NB4 (cell line): ENCODE measurements at regions not wholly inside any gene's neighbourhood (a gene's known extent, or its start where the extent isn't known, plus 50 kb on each side); places are given as distances from the start of the nearest gene placed in this dataset.

Experiments used
- DNase-seq: peaks from one replicate; pipeline ENCODE4 v3.0.0; 2010; ENCODE audit warnings: low read depth
- H3K4me3 ChIP-seq: one replicate; pipeline ENCODE4 v1.5.1; 2011; ENCODE audit warnings: mild to moderate bottlenecking, low read depth, low read length, moderate library complexity
- MAX ChIP-seq: IDR thresholded peaks from 2 replicates; pipeline ENCODE4 v1.6.1; 2011; ENCODE audit warnings: low read depth, low read length
- MYC ChIP-seq: IDR thresholded peaks from 2 replicates; pipeline ENCODE4 v1.6.1; 2011; ENCODE audit warnings: low read depth, low read length
- POLR2A ChIP-seq: IDR thresholded peaks from 2 replicates; pipeline ENCODE4 v1.6.1; 2011; ENCODE audit warnings: mild to moderate bottlenecking; ENCODE audit not compliant: insufficient read length; ENCODE audit errors: extremely low read depth
- TF ChIP-seq, protein P1 (sequence below): IDR thresholded peaks from one replicate; pipeline ENCODE4 v1.5.1; 2012; ENCODE audit warnings: low read depth, low read length

DNA sequence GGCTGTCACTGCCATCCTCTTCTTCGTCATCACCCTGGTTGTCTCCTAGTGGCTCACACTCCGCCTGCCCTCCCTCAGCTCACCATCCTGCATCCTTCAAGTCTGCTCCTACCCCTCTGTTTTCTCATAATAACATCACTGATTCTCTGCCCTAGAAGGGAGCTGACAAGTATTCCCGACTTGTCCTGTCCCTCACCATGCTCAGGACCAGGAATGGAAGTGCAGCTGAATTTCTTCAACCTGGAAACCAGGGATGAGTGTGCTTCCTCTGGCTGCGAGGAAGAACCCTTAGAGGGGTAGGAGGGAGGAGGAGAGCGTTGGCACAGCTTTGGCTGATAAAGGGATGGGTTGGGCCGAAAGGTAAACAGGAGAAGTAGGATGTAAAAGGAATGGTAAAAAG is 174.8 kb upstream of the GPR26 start:
- no peak for TF ChIP-seq POLR2A
- TF ChIP-seq MAX, result no peak
- no peak overlapping the region for H3K4me3 ChIP-seq
- DNase-seq, result no peak

- no peak overlapping the region for H3K4me3 ChIP-seq
- DNase-seq, result no peak
- TF ChIP-seq MYC (no peak), MAX (no peak), POLR2A (no peak)
- TF ChIP-seq, protein P1, sequence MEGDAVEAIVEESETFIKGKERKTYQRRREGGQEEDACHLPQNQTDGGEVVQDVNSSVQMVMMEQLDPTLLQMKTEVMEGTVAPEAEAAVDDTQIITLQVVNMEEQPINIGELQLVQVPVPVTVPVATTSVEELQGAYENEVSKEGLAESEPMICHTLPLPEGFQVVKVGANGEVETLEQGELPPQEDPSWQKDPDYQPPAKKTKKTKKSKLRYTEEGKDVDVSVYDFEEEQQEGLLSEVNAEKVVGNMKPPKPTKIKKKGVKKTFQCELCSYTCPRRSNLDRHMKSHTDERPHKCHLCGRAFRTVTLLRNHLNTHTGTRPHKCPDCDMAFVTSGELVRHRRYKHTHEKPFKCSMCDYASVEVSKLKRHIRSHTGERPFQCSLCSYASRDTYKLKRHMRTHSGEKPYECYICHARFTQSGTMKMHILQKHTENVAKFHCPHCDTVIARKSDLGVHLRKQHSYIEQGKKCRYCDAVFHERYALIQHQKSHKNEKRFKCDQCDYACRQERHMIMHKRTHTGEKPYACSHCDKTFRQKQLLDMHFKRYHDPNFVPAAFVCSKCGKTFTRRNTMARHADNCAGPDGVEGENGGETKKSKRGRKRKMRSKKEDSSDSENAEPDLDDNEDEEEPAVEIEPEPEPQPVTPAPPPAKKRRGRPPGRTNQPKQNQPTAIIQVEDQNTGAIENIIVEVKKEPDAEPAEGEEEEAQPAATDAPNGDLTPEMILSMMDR, result no peak
Observed at GRCh38 chr10:123492016-123492415, 174.1 kb upstream of the GPR26 start.

GRCh38 chr10:123494301-123494808 is 171.8 kb upstream of the GPR26 start:
- DNase-seq, result no peak

DNA sequence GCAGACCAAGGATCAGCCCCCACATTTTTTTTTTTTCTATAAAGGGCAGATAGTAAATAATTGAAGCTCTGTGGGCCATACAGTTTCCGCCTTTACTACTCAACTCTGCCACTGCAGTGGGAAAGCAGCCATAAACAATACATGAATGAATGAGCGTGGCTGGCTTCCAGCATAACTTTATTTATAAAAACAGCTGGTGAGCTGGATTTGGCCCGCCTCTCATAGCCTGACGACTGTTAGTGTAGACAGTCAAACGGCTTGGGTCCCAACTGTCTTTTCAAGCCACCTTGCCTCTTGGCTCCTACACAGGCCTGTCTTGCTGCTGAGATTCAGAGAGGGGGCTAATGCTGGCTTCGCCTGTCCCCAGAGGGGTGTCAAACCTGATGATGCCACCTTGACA is 169.8 kb upstream of the GPR26 start:
- no peak for DNase-seq
- TF ChIP-seq, protein P1, result no peak
- no peak for TF ChIP-seq MAX
- TF ChIP-seq POLR2A, result no peak
- no peak for TF ChIP-seq MYC
- H3K4me3 ChIP-seq, result no peak overlapping the region

More at GRCh38 chr10:123494301-123494808, 171.8 kb upstream of the GPR26 start:
- TF ChIP-seq, protein P1, result no peak
- no peak for TF ChIP-seq POLR2A
- TF ChIP-seq MYC, result no peak
- TF ChIP-seq MAX, result no peak
- H3K4me3 ChIP-seq, result no peak overlapping the region

DNA sequence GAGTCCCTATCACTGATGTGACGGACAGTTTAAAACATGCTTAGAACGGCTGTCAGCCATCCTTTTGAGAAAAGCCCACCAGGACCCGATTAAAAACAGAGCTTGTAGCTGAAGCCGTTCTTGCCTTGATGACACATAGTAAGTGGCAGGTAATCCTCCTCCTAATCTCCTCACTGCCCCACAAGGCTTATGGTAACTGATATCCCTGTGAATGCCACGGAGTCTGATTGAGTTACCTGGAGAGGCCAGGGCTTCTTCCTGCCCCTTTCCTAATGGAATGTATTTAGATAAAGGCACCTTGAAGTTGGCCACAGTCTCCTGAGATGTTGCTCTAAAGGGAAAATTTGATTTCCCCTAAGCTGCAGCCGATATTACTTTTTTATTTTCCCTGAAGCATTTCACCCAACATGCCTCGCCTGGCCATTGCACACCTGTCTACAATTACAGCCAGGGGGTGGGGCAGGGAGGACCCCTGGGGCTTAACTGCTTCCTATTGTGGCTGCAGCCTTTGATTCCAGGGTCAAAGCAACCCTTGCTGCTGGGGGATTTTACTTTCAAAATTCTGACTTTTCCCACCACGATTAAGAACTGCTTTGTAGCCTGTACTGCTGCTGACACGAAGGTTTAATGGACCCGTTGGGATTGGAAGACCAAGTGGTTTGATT is 169.0 kb upstream of the GPR26 start:
- no peak for TF ChIP-seq POLR2A
- TF ChIP-seq MAX, result no peak
- TF ChIP-seq MYC, result no peak
- TF ChIP-seq, protein P1, result no peak
- DNase-seq, result no peak
- no peak overlapping the region for H3K4me3 ChIP-seq

- TF ChIP-seq POLR2A (no peak), MYC (no peak), MAX (no peak)
- TF ChIP-seq, protein P1, result no peak
- no peak for DNase-seq
- H3K4me3 ChIP-seq, result no peak overlapping the region
Observed at GRCh38 chr10:123500110-123500509, 166.0 kb upstream of the GPR26 start.
